ENCODE measurements at regions not wholly inside any gene's neighbourhood (a gene's known extent, or its start where the extent isn't known, plus 50 kb on each side); places are given as distances from the start of the nearest gene placed in this dataset.

GRCh38 chr10:10538326-10538725 is 479.3 kb upstream of the CELF2 start:
- no peak overlapping the region for H3K27ac ChIP-seq (ENCODE audit: low read depth, low read length)
- RAD21 ChIA-PET (ENCODE audit: low non-redundant PET in 1 of 2, low total read pairs in 2 of 2, uncharacterized antibody in 2 of 2, unreplicated experiment in 2 of 2): no interaction called here
- H3K4me1 ChIP-seq (ENCODE audit: control insufficient read depth in 1 of 2, insufficient read depth in 2 of 2, low read length in 2 of 2): no peaks in the 10 kb centered on the region
- no peaks in the 10 kb centered on the region for H3K79me2 ChIP-seq (ENCODE audit: insufficient read depth, low read length)
- H3K9me3 ChIP-seq (ENCODE audit: control insufficient read depth in 1 of 2, insufficient read depth in 1 of 2, low read depth in 1 of 2, low read length in 2 of 2): peaks cover 12 to 27% of the 10 kb centered on the region in 2 experiments; a peak in 2 of 4 replicates
- POLR2A ChIA-PET: no interaction called here
- CTCF ChIA-PET: no interaction called here
- ATAC-seq (no peak), DNase-seq (ENCODE audit: low read depth, low spot score) (no peak)
- H3K4me3 ChIP-seq (replicated peaks in 1 of 2; ENCODE audit: low read depth in 1 of 2, low read length in 2 of 2): no peak overlapping the region
- no peaks in the 10 kb centered on the region for H3K27me3 ChIP-seq (ENCODE audit: insufficient read depth, low read length)
- no peak overlapping the region for H3K9ac ChIP-seq (ENCODE audit: low read length)
- no TSS peak for BruUV-seq (replicated peaks)
- intact Hi-C loops (cut with micrococcal nuclease): no loop called here
- H3K4me2 ChIP-seq (ENCODE audit: low read length): no peak overlapping the region
- H4K20me1 ChIP-seq (ENCODE audit: insufficient read depth): no peaks in the 10 kb centered on the region
- TF ChIP-seq EZH2 (IDR thresholded peaks at IDR 0.05): no peak
- TF ChIP-seq POLR2A (IDR thresholded peaks at IDR 0.05; ENCODE audit: borderline replicate concordance, extremely low read depth, insufficient read depth, insufficient read length): no peak
- no peak for TF ChIP-seq MAX (IDR thresholded peaks at IDR 0.05)
- TF ChIP-seq EGR1 (IDR thresholded peaks at IDR 0.05; ENCODE audit: low read depth): no peak
- TF ChIP-seq POLR2AphosphoS5 (IDR thresholded peaks at IDR 0.05; ENCODE audit: low read depth, low read length): no peak
- H3K36me3 ChIP-seq (ENCODE audit: control insufficient read depth in 1 of 2, insufficient read depth in 2 of 2, low read length in 2 of 2): no peaks in the 10 kb centered on the region
- no peak overlapping the region for H2AFZ ChIP-seq (ENCODE audit: low read depth, low read length, poor library complexity, severe bottlenecking)
- no peaks in the 10 kb centered on the region for H3K9me2 ChIP-seq (ENCODE audit: insufficient read depth)

- no peaks in the 10 kb centered on the region for H3K9me2 ChIP-seq (ENCODE audit: insufficient read depth)
- no peak overlapping the region for H3K4me2 ChIP-seq (ENCODE audit: low read length)
- ChIA-PET POLR2A (no interaction called here), RAD21 (ENCODE audit: low non-redundant PET in 1 of 2, low total read pairs in 2 of 2, uncharacterized antibody in 2 of 2, unreplicated experiment in 2 of 2) (no interaction called here), CTCF (no interaction called here)
- no peak overlapping the region for H3K27ac ChIP-seq (ENCODE audit: low read depth, low read length)
- no peak overlapping the region for H3K4me3 ChIP-seq (replicated peaks in 1 of 2; ENCODE audit: low read depth in 1 of 2, low read length in 2 of 2)
- no peaks in the 10 kb centered on the region for H4K20me1 ChIP-seq (ENCODE audit: insufficient read depth)
- no peaks in the 10 kb centered on the region for H3K36me3 ChIP-seq (ENCODE audit: control insufficient read depth in 1 of 2, insufficient read depth in 2 of 2, low read length in 2 of 2)
- H3K9ac ChIP-seq (ENCODE audit: low read length): no peak overlapping the region
- no TSS peak for BruUV-seq (replicated peaks)
- no peaks in the 10 kb centered on the region for H3K27me3 ChIP-seq (ENCODE audit: insufficient read depth, low read length)
- TF ChIP-seq TCF7L2 (IDR thresholded peaks at IDR 0.05; ENCODE audit: borderline replicate concordance, extremely low read depth, insufficient read depth, insufficient read length) (no peak), FOSL1 (IDR thresholded peaks at IDR 0.05; ENCODE audit: low read depth) (no peak), SIN3A (IDR thresholded peaks at IDR 0.05; ENCODE audit: low read depth) (no peak), RAD21 (IDR thresholded peaks at IDR 0.05; ENCODE audit: low read depth) (no peak), EZH2phosphoT487 (IDR thresholded peaks at IDR 0.05; ENCODE audit: borderline replicate concordance) (no peak), EZH2 (IDR thresholded peaks at IDR 0.05) (no peak), REST (IDR thresholded peaks at IDR 0.05; ENCODE audit: low read depth) (no peak), YY1 (IDR thresholded peaks at IDR 0.05; ENCODE audit: extremely low read depth, insufficient replicate concordance, low read depth, low read length) (no peak), SP1 (IDR thresholded peaks at IDR 0.05; ENCODE audit: low read depth) (no peak), EGR1 (IDR thresholded peaks at IDR 0.05; ENCODE audit: low read depth) (no peak)
- DNase-seq (ENCODE audit: low read depth, low spot score) (no peak), ATAC-seq (no peak)
- H3K9me3 ChIP-seq (ENCODE audit: control insufficient read depth in 1 of 2, insufficient read depth in 1 of 2, low read depth in 1 of 2, low read length in 2 of 2): peaks cover 7 to 20% of the 10 kb centered on the region in 2 experiments; a peak in 2 of 4 replicates
- no peak overlapping the region for H2AFZ ChIP-seq (ENCODE audit: low read depth, low read length, poor library complexity, severe bottlenecking)
- no peaks in the 10 kb centered on the region for H3K79me2 ChIP-seq (ENCODE audit: insufficient read depth, low read length)
- intact Hi-C loops (cut with micrococcal nuclease): no loop called here
- no peaks in the 10 kb centered on the region for H3K4me1 ChIP-seq (ENCODE audit: control insufficient read depth in 1 of 2, insufficient read depth in 2 of 2, low read length in 2 of 2)
Measured at GRCh38 chr10:10540398-10540797, 477.3 kb upstream of the CELF2 start.

All from HCT116 (cell line).